Brain pericyte (primary cell): ENCODE measurements at regions not wholly inside any gene's neighbourhood (a gene's known extent, or its start where the extent isn't known, plus 50 kb on each side); places are given as distances from the start of the nearest gene placed in this dataset.

Source experiments
- DNase-seq: peaks from one replicate; pipeline ENCODE4 v3.0.0-alpha.2; 2012; ENCODE audit warnings: low read depth, low spot score

GRCh38 chr13:39100996-39101738, 62.9 kb downstream of the NHLRC3 start:
- no peak for DNase-seq

- DNase-seq, result no peak
These were observed 64.8 kb downstream of the NHLRC3 start for GRCh38 chr13:39102981-39103490.

GRCh38 chr13:39105110-39105509, 66.9 kb downstream of the NHLRC3 start:
- DNase-seq, result no peak

- DNase-seq, result no peak
These were observed 68.2 kb downstream of the NHLRC3 start for GRCh38 chr13:39106216-39107005.

GRCh38 chr13:39107561-39107960, 69.3 kb downstream of the NHLRC3 start:
- no peak for DNase-seq

GRCh38 chr13:39108783-39109182, 70.5 kb downstream of the NHLRC3 start:
- DNase-seq, result no peak

- DNase-seq, result no peak
These were observed 72.4 kb downstream of the NHLRC3 start for GRCh38 chr13:39110518-39111097.

GRCh38 chr13:39111145-39111544, 72.9 kb downstream of the NHLRC3 start:
- DNase-seq, result no peak

GRCh38 chr13:39119422-39119821, 81.2 kb downstream of the NHLRC3 start:
- no peak for DNase-seq

- no peak for DNase-seq
These were observed 85.3 kb downstream of the NHLRC3 start for GRCh38 chr13:39123578-39123977.

- no peak for DNase-seq
These were observed 91.0 kb downstream of the NHLRC3 start for GRCh38 chr13:39129213-39129612.

GRCh38 chr13:39130301-39130700, 92.0 kb downstream of the NHLRC3 start:
- no peak for DNase-seq

- no peak for DNase-seq
These were observed 94.3 kb downstream of the NHLRC3 start for GRCh38 chr13:39132286-39133230.

GRCh38 chr13:39133781-39134180, 95.5 kb downstream of the NHLRC3 start:
- DNase-seq, result no peak

- DNase-seq, result no peak
These were observed 96.3 kb downstream of the NHLRC3 start for GRCh38 chr13:39134574-39134973.

- DNase-seq, result no peak
These were observed 106.1 kb downstream of the NHLRC3 start for GRCh38 chr13:39144391-39144790.

- peak; percentile 10 for DNase-seq
These were observed 106.8 kb downstream of the NHLRC3 start for GRCh38 chr13:39144941-39145533.

GRCh38 chr13:39148513-39148961, 110.3 kb downstream of the NHLRC3 start:
- no peak for DNase-seq

GRCh38 chr13:39149896-39150295, 111.6 kb downstream of the NHLRC3 start:
- DNase-seq, result no peak

GRCh38 chr13:39154041-39154440, 115.8 kb downstream of the NHLRC3 start:
- DNase-seq, result no peak

- no peak for DNase-seq
These were observed 121.1 kb downstream of the NHLRC3 start for GRCh38 chr13:39159393-39159792.
